ENCODE measurements at regions not wholly inside any gene's neighbourhood (a gene's known extent, or its start where the extent isn't known, plus 50 kb on each side); places are given as distances from the start of the nearest gene placed in this dataset.

- intact Hi-C loops (cut with micrococcal nuclease), result no loop called here
- no peaks in the 10 kb centered on the region for H3K9me2 ChIP-seq (replicated peaks; ENCODE audit: low read length)
- no peak for DNase-seq
- H3K4me1 ChIP-seq (ENCODE audit: insufficient read depth, low read length), result no peaks in the 10 kb centered on the region
- H3F3A ChIP-seq (ENCODE audit: low read length, unreplicated experiment), result no peaks in the 10 kb centered on the region
- CTCF ChIA-PET, result no interaction called here
- BruUV-seq (replicated peaks), result no TSS peak
- ATAC-seq, result no peak
- H3K9ac ChIP-seq (ENCODE audit: low read length), result no peak overlapping the region
- H3K9me3 ChIP-seq (ENCODE audit: low read length), result no peaks in the 10 kb centered on the region
- peaks cover 33% of the 10 kb centered on the region for H3K27me3 ChIP-seq (ENCODE audit: low read length)
- no peak overlapping the region for H3K27ac ChIP-seq (ENCODE audit: low read length)
- TF ChIP-seq CTCF (conservative IDR thresholded peaks at IDR 0.05; ENCODE audit: low read depth, low read length) (no peak), EZH2 (IDR thresholded peaks at IDR 0.05; ENCODE audit: low read length, unreplicated experiment) (no peak), EZH2phosphoT487 (IDR thresholded peaks at IDR 0.05; ENCODE audit: borderline replicate concordance, low read length) (no peak)
- no peak overlapping the region for H3K4me3 ChIP-seq (ENCODE audit: low read length)
- no peaks in the 10 kb centered on the region for H3K79me2 ChIP-seq (ENCODE audit: low read length)
- H3K4me2 ChIP-seq (ENCODE audit: low read length), result no peak overlapping the region
- no peaks in the 10 kb centered on the region for H4K20me1 ChIP-seq (ENCODE audit: low read length)
- POLR2A ChIA-PET (ENCODE audit: unreplicated experiment), result no interaction called here
- no peaks in the 10 kb centered on the region for H3K36me3 ChIP-seq (ENCODE audit: low read depth, low read length)
- H2AFZ ChIP-seq (ENCODE audit: low read length), result no peak overlapping the region
Measured at GRCh38 chr12:41891226-41891625, 253.4 kb downstream of the GXYLT1 start.

GRCh38 chr12:41888285-41888684, 256.4 kb downstream of the GXYLT1 start:
- no peaks in the 10 kb centered on the region for H3K36me3 ChIP-seq (ENCODE audit: low read depth, low read length)
- no peak for ATAC-seq
- H3K4me3 ChIP-seq (ENCODE audit: low read length), result no peak overlapping the region
- no peak overlapping the region for H3K9ac ChIP-seq (ENCODE audit: low read length)
- H3K79me2 ChIP-seq (ENCODE audit: low read length), result no peaks in the 10 kb centered on the region
- intact Hi-C loops (cut with micrococcal nuclease), result no loop called here
- TF ChIP-seq EZH2phosphoT487 (IDR thresholded peaks at IDR 0.05; ENCODE audit: borderline replicate concordance, low read length) (no peak), EZH2 (IDR thresholded peaks at IDR 0.05; ENCODE audit: low read length, unreplicated experiment) (no peak), CTCF (conservative IDR thresholded peaks at IDR 0.05; ENCODE audit: low read depth, low read length) (no peak)
- no peaks in the 10 kb centered on the region for H3K4me1 ChIP-seq (ENCODE audit: insufficient read depth, low read length)
- no peaks in the 10 kb centered on the region for H3K9me2 ChIP-seq (replicated peaks; ENCODE audit: low read length)
- no peak for DNase-seq
- H4K20me1 ChIP-seq (ENCODE audit: low read length), result no peaks in the 10 kb centered on the region
- no peaks in the 10 kb centered on the region for H3F3A ChIP-seq (ENCODE audit: low read length, unreplicated experiment)
- no peaks in the 10 kb centered on the region for H3K9me3 ChIP-seq (ENCODE audit: low read length)
- peaks cover 24% of the 10 kb centered on the region for H3K27me3 ChIP-seq (ENCODE audit: low read length)
- BruUV-seq (replicated peaks), result no TSS peak
- no peak overlapping the region for H3K27ac ChIP-seq (ENCODE audit: low read length)
- CTCF ChIA-PET, result no interaction called here
- no peak overlapping the region for H2AFZ ChIP-seq (ENCODE audit: low read length)
- H3K4me2 ChIP-seq (ENCODE audit: low read length), result no peak overlapping the region
- POLR2A ChIA-PET (ENCODE audit: unreplicated experiment), result no interaction called here

- CTCF ChIA-PET, result no interaction called here
- no peaks in the 10 kb centered on the region for H3K36me3 ChIP-seq (ENCODE audit: low read depth, low read length)
- DNase-seq, result no peak
- no peak for ATAC-seq
- intact Hi-C loops (cut with micrococcal nuclease), result no loop called here
- no peak overlapping the region for H2AFZ ChIP-seq (ENCODE audit: low read length)
- no TSS peak for BruUV-seq (replicated peaks)
- no peak overlapping the region for H3K4me3 ChIP-seq (ENCODE audit: low read length)
- H3K27ac ChIP-seq (ENCODE audit: low read length), result no peak overlapping the region
- H3K9me3 ChIP-seq (ENCODE audit: low read length), result no peaks in the 10 kb centered on the region
- H3K27me3 ChIP-seq (ENCODE audit: low read length), result 0 out of 2 replicates have a peak, but pooled peaks cover 9% of the 10 kb centered on the region
- no peaks in the 10 kb centered on the region for H4K20me1 ChIP-seq (ENCODE audit: low read length)
- TF ChIP-seq CTCF (conservative IDR thresholded peaks at IDR 0.05; ENCODE audit: low read depth, low read length) (no peak), EZH2 (IDR thresholded peaks at IDR 0.05; ENCODE audit: low read length, unreplicated experiment) (no peak), EZH2phosphoT487 (IDR thresholded peaks at IDR 0.05; ENCODE audit: borderline replicate concordance, low read length) (no peak)
- H3K4me2 ChIP-seq (ENCODE audit: low read length), result no peak overlapping the region
- H3K9me2 ChIP-seq (replicated peaks; ENCODE audit: low read length), result no peaks in the 10 kb centered on the region
- H3K9ac ChIP-seq (ENCODE audit: low read length), result no peak overlapping the region
- H3K4me1 ChIP-seq (ENCODE audit: insufficient read depth, low read length), result no peaks in the 10 kb centered on the region
- H3K79me2 ChIP-seq (ENCODE audit: low read length), result no peaks in the 10 kb centered on the region
- POLR2A ChIA-PET (ENCODE audit: unreplicated experiment), result no interaction called here
- H3F3A ChIP-seq (ENCODE audit: low read length, unreplicated experiment), result no peaks in the 10 kb centered on the region
Measured at GRCh38 chr12:41881891-41882805, 262.5 kb downstream of the GXYLT1 start.

Data from PC-3 (cell line).